ENCODE measurements at regions not wholly inside any gene's neighbourhood (a gene's known extent, or its start where the extent isn't known, plus 50 kb on each side); places are given as distances from the start of the nearest gene placed in this dataset.

DNA sequence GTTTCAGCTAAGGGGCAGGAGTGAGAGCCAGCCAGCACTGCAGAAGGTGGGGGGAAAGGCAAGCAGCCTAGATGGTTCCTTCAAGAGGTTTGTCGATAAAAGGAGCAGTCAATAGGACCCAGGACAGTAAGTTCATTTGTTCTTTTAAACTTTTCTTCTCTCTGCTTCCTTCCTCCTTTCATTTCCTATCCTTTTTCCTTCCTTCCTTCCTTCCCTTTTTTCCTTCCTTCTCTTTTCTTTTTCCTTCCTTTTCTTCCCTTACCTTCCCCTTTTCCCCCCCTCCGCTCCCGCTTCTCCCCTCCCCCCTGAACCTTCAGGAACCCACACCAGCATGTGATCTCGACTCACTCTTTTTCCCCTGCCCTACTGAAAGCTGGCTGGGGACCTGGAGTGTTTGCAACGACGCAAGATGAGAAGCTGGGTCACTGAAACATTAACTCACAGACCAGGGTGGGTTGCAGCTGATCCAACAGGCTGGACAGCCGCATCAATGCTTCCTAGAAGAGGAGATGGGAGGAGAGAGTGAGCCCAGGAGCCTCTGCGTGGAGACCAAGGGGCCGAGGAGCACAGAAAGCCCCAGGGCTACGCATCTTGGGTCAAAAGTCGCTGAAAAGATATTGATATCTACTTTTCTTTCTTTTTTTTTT, 103.4 kb upstream of the SDK1 start:
- DNase-seq: no peak

DNA sequence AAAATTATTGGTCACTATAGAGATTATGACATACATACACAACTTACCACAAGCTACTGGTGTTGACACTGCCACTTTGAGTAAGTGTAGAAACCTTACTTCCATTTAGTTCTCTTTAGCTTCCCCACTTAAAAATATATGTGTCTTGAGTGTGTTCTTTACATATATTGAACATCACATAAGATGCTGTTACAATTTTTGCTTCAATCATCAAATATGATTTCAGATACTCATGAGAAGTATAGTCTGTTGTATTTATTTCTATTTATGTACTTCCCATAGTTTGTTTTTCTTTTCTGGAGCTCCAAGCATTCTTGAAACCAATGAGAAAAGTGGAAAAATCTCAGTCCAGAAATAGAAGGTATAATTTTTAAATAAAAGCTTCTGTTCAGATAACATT, 102.7 kb upstream of the SDK1 start:
- no peak for DNase-seq

- DNase-seq: no peak
Observed at GRCh38 chr7:3200504-3200903, 100.5 kb upstream of the SDK1 start.

- DNase-seq: no peak
Observed at GRCh38 chr7:3201306-3201705, 99.7 kb upstream of the SDK1 start.

DNA sequence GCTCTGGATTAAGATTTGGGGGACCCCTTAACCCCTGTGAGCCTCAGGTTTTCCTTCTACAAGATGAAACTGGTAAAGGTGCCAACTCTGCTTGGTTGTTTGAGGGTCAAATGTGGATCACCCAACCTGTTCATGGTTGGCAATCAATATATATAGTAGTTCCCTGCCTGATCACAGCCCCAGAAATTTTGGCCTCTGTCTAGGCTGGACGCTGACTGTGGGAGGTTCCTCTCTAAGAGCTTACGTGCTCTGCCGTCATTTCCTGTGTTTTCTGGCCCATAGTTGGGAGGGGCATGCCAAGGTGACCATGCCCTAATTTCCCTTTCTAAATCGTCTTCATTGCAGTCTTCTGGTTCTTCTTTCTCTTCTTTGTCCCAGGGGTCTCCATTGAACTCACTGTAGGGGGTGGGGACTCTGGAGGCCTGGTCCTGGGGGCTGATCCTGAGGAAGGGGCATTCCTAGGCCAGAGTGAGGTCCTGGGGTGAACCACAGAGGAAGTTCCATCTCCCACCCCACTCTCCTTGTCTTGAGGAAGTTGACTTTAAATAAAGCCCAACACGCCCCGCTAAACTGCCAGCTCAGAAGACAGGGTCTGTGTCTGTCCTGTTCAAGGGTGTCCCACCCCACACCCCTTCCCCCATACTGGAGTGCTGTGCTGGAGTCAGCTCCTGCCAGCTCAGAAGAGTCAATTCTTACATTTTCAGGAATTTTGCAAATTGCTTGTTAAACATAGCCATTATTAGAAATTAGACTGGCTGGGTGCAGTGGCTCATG, 98.9 kb upstream of the SDK1 start:
- no peak for DNase-seq

DNA sequence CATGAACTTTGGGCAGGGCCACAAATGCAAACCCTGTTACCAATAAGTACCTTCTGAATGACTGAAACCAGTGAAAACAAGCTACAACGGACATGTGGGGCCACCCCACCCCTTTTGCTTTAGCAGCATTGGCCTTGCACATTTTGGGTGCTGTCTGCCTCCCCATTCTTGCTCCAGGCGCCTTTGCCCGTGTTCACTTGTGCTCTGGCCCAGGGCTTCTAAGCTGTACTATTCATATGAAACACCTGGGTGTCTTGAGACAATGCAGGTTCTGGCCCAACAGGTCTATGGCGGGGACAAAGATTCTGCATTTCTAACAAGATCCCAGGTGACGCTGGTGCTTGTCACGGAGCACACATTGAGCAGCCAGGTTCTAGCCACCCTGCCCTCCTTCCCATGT, 96.5 kb upstream of the SDK1 start:
- no peak for DNase-seq

- no peak for DNase-seq
Observed at GRCh38 chr7:3206101-3206500, 95.0 kb upstream of the SDK1 start.

DNA sequence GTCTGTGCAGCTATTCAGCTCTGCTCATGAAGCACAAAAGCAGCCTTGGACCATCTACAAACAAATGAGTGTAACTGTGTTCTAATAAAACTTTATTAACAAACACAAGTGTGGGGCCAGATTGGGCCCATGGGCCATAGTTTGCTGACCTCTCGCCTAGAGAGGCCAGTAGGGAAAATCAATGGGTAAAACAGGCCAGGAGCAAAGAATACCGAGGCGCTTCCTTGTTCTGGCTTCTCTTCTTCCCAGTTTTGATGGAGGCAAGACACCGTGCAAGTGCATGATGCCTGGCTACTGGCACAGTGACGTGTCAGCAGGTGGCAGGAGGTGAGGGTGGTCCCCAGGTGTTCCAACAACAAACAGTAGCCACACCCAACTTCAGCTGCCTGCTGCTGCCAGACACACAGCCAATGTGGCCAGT, 94.3 kb upstream of the SDK1 start:
- no peak for DNase-seq

- DNase-seq: no peak
Observed at GRCh38 chr7:3207387-3207902, 93.6 kb upstream of the SDK1 start.

GRCh38 chr7:3210531-3210930, 90.5 kb upstream of the SDK1 start:
- DNase-seq: no peak

DNA sequence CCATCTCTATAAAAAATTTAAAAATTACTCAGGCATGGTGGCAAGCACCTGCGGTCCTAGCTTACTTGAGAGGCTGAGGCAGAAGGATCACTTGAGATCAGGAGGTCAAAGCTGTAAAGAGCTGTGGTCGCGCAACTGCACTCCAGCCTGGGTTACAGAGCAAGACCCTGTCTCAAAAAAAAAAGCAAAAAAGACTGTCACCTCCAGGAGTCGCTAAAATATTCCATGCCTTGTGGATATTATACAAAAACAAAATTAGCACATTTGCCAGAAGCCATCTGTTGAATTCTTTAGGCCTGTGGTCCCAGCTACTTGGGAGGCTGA, 87.0 kb upstream of the SDK1 start:
- no peak for DNase-seq

GRCh38 chr7:3215624-3216585, 85.1 kb upstream of the SDK1 start:
- no peak for DNase-seq

DNA sequence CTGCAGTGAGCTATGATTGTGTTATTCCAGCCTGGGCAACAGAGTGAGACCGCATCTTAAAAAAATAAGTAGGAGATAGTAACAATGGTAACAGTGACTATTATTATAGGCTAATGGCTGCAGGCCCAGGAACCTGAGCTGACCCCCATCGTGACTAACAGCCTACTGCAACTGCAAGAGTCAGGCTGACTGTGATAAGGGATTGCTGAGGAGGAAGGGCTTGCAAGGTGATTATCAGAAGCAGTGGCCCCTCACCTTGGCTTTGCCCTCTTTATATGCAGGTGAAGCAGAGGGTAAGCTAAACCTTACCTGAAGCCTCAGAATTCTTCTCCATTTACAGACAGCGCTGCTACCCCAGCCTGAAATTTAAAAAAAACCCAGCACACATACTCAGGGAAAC, 83.9 kb upstream of the SDK1 start:
- no peak for DNase-seq

GRCh38 chr7:3218411-3219225, 82.4 kb upstream of the SDK1 start:
- no peak for DNase-seq

DNA sequence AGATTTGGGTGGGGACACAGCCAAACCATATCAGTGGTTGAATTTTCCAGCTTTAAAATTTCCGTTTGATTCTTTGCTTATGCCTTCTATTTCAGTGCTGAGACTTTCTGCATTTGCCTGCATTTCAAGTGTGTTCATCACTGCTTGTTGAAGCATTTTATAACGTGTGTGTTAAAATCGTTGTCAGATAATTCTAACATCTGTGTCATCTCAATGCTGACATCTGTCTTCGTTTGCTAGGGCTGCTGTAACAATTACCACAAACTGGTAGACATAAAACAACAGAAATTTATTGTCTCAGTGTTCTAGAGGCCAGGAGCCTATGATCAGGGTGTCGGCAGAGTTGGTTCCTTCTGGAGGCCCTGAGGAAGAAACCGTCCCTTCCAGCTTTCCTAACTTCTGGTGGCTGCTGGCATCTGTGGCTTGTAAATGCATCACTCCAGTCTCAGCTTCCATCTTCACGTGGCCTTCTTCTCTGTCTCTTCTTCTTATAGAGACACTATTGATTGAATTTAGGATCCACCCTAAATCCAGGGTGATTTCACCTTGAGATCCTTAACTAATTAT, 71.1 kb upstream of the SDK1 start:
- no peak for DNase-seq

DNA sequence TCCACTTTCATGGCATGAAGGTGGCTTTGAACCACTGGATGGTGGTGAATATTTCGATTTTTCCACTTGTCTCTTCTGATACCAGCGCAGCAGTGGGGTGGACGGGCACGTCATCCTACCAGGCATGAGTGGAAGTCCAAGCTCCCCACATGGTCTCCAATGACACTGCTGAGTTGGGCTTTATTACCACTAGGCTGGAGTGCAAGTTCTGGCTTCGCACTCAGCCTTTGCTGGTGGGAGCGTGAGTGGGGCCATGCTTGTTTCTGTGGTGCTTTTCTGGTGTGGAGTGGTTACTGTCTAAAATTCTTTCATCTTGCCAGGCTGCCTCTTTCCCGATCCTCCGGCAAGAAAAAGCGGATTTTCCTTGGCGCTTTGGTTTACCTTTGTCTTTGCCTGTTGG, 70.1 kb upstream of the SDK1 start:
- DNase-seq: no peak

DNA sequence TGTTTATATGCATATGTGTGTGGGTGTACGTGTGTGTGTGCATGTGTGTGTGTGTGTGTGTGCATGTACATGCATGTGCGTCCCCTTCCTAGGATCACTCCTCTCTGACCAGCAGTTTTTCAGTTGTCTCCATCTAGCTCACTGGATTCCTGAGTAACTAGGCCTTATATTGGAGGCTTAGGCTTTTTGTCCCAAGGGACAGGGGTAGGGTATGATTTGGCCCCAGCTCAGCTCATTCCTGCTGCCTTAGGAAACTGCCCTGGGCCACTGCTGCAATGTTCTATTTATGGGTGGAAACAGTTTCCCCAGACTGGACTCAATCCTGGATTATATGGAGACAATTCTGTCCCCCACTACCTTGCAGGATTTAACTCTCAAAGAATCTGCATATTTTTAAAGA, 68.8 kb upstream of the SDK1 start:
- DNase-seq: no peak

DNA sequence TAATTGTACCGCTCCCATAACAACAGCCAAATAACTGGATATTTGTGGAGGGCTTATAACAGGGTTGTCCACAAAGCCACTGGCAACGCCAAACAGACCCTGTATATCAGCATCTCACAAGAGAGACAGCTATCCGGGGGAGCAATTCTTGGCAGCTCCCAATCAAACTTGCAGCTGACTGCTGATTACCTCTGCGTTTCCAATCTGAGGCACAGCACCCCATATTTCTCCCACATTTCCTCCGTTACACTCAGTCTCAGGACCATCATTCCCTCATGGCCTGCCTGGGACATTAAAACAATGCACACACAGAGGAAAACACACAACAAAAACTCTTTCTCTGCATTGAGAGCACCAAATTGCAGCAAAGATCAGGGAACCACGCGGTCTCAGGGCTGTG, 67.8 kb upstream of the SDK1 start:
- no peak for DNase-seq

DNA sequence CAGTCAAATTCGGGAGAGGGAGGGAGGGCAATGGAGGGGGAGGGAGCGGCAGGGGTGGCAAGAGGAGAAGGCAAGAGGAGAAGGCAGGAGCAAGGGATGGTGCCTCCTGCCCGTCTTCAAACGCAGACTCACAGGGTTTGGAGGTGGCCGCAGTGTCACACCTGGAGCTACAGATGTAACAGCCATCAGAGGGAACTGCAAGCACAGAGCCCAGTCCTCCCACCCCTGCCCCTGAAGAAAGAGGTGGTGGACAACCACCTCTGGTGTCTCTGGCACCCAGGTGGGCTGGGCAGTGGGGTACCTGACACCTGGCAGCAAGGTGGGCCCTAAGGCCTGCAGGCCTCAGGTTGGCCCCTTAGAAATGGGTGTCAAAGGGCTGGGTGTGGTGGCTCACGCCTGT, 67.0 kb upstream of the SDK1 start:
- no peak for DNase-seq

DNA sequence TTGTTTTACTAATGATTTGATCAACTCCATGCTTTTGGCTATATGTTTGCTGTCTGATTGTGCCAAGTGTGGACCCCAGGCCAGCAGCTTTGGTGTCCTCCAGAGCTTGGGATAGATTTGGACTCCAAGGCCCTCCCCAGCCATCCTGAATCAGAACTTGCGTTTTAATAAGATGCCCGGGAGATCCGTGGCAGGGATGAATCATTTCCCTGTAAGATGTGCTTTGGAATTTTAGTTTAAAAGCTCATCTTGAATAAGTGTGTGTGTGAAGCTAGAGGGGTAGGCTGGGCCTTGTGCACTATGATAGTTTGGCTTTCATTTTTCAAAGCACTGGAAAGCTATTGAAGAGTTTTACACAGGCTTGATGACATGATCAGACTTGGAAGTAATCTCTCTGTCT, 66.2 kb upstream of the SDK1 start:
- DNase-seq: no peak

DNA sequence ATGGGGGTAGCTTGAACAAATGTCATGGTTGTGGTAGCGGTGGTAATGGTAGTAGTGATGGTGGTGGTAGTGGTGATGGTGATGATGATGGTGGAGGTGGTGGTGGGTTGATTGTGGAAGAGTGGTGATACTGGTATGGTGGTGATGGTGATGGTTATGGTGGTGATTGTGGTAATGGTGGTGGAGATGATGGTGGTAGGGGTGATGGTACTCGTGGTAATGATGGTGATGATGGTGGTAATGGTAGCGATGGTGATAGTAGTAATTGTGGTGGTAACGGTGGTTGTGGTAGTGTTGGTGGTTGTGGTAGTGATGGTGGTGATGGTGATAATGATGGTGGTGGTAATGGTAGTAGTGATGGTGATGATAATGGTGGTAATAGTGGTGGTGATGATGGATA, 65.7 kb upstream of the SDK1 start:
- no peak for DNase-seq

- DNase-seq: no peak
Observed at GRCh38 chr7:3236268-3236667, 64.8 kb upstream of the SDK1 start.
